ENCODE measurements at regions not wholly inside any gene's neighbourhood (a gene's known extent, or its start where the extent isn't known, plus 50 kb on each side); places are given as distances from the start of the nearest gene placed in this dataset.
"Not testable (repeated sequence)": the region's sequence is repeated elsewhere in the genome, so short reads cannot be mapped to it uniquely, and the experiment has no call there.

GRCh38 chr4:179361978-179362486, 1919.8 kb upstream of the AGA start:
- no peak for DNase-seq

GRCh38 chr4:179365932-179366331, 1923.7 kb upstream of the AGA start:
- DNase-seq: not testable (repeated sequence)

GRCh38 chr4:179372242-179372641, 1930.0 kb upstream of the AGA start:
- DNase-seq: no peak

- DNase-seq: no peak
Measured at GRCh38 chr4:179372746-179373145, 1930.5 kb upstream of the AGA start.

- DNase-seq: not testable (repeated sequence)
Measured at GRCh38 chr4:179378847-179379246, 1936.6 kb upstream of the AGA start.

- DNase-seq: no peak
Measured at GRCh38 chr4:179392787-179393186, 1950.5 kb upstream of the AGA start.

- DNase-seq: peak; percentile 32
Measured at GRCh38 chr4:179398414-179398813, 1956.2 kb upstream of the AGA start.

- no peak for DNase-seq
Measured at GRCh38 chr4:179399054-179399782, 1957.0 kb upstream of the AGA start.

GRCh38 chr4:179415037-179415846, 1973.0 kb upstream of the AGA start:
- DNase-seq: peak; percentile 75

- DNase-seq: peak; percentile 92
Measured at GRCh38 chr4:179415847-179416223, 1973.6 kb upstream of the AGA start.

GRCh38 chr4:179417357-179417756, 1975.1 kb upstream of the AGA start:
- DNase-seq: no peak

- DNase-seq: no peak
Measured at GRCh38 chr4:179437962-179438361, 1995.7 kb upstream of the AGA start.

GRCh38 chr4:179441596-179441995, 1999.4 kb upstream of the AGA start:
- DNase-seq: no peak

GRCh38 chr4:179447308-179447707, 2005.1 kb upstream of the AGA start:
- DNase-seq: no peak

- DNase-seq: peak; percentile 12
Measured at GRCh38 chr4:179465131-179465797, 2023.0 kb upstream of the AGA start.

GRCh38 chr4:179467878-179468277, 2025.6 kb upstream of the AGA start:
- no peak for DNase-seq

- DNase-seq: peak; percentile 15
Measured at GRCh38 chr4:179472164-179472563, 2029.9 kb upstream of the AGA start.

GRCh38 chr4:179478608-179479007, 2036.4 kb upstream of the AGA start:
- no peak for DNase-seq

GRCh38 chr4:179485781-179486180, 2043.5 kb upstream of the AGA start:
- no peak for DNase-seq

- DNase-seq: no peak
Measured at GRCh38 chr4:179486570-179487335, 2044.5 kb upstream of the AGA start.

GRCh38 chr4:179492260-179493080, 2050.2 kb upstream of the AGA start:
- no peak for DNase-seq

- DNase-seq: no peak
Measured at GRCh38 chr4:179503976-179504375, 2061.7 kb upstream of the AGA start.
